Endothelial cell of umbilical vein (primary cell): ENCODE measurements at regions not wholly inside any gene's neighbourhood (a gene's known extent, or its start where the extent isn't known, plus 50 kb on each side); places are given as distances from the start of the nearest gene placed in this dataset.

Experiments
- BruUV-seq: library from RNA; stranded (reverse); fragments of 400-500 nt; replicated peaks from 2 replicates; lab custom pipeline; 2021; lab: Mats Ljungman, UMichigan
- CTCF ChIA-PET: fragments of 300-600, 350-600 bp; sonication (Branson Sonifier 250); formaldehyde crosslinking; loops from one replicate; lab custom pipeline; 2021; ENCODE audit warnings: antibody characterized with exemption, inconsistent platforms; lab: Charles Lee
- POLR2A ChIA-PET: fragments of 300-600, 350-600 bp; sonication (Branson Sonifier 250); formaldehyde crosslinking; loops from one replicate; lab custom pipeline; 2021; ENCODE audit warnings: antibody characterized with exemption, inconsistent platforms; lab: Charles Lee
- DNase-seq: peaks from one replicate; pipeline ENCODE4 v3.0.0-alpha.2; 2011; ENCODE audit warnings: low read depth, low spot score
- FAIRE-seq: peaks from 2 replicates; lab custom pipeline; 2011; peaks lifted over from hg19 to GRCh38; lab: Jason Lieb, UNC
- H2AFZ ChIP-seq: 2 replicates; pipeline ENCODE4 v1.6.0; 2012; ENCODE audit warnings: low read depth, low read length, control low read depth, inconsistent platforms
- H3K27ac ChIP-seq: 2 replicates; pipeline ENCODE4 v1.5.1; 2011; ENCODE audit warnings: low read depth, mild to moderate bottlenecking, control low read depth, low read length, moderate library complexity; ENCODE audit not compliant: insufficient read depth
- H3K27me3 ChIP-seq, 2 experiments: 2 replicates each; pipeline versions ENCODE4 v1.6.0 to v1.6.1; 2011; ENCODE audit warnings: low read length in 2 of 2, mixed read lengths in 1 of 2; ENCODE audit not compliant: control insufficient read depth in 2 of 2, insufficient read depth in 2 of 2
- H3K36me3 ChIP-seq, 2 experiments: 2 replicates in 1 of 2; 3 replicates in 1 of 2; pipeline ENCODE4 v1.5.1; 2011; ENCODE audit warnings: low read length in 2 of 2, mild to moderate bottlenecking in 1 of 2, moderate library complexity in 1 of 2; ENCODE audit not compliant: control insufficient read depth in 2 of 2, insufficient read depth in 2 of 2; ENCODE audit errors: extremely low read depth in 1 of 2
- H3K4me1 ChIP-seq: 3 replicates; pipeline ENCODE4 v1.5.1; 2011; ENCODE audit warnings: mild to moderate bottlenecking, low read length; ENCODE audit not compliant: control insufficient read depth, insufficient read depth; ENCODE audit errors: extremely low read depth
- H3K4me2 ChIP-seq: 2 replicates; pipeline ENCODE4 v1.6.1; 2011; ENCODE audit warnings: low read length, control low read depth, mixed read lengths; ENCODE audit not compliant: insufficient read depth
- H3K4me3 ChIP-seq, 3 experiments: fragments of 200-600 bp in 1 of 3; sonication (generic), shearing (Covaris generic) in 1 of 3; replicated peaks in 1 of 3; 2 replicates each; pipeline ENCODE4 v1.5.1; 2011 to 2016; ENCODE audit warnings: control low read depth in 3 of 3, low read length in 3 of 3, mild to moderate bottlenecking in 2 of 3, inconsistent platforms in 1 of 3, low read depth in 1 of 3, moderate library complexity in 1 of 3; ENCODE audit not compliant: insufficient read depth in 1 of 3
- H3K79me2 ChIP-seq: 2 replicates; pipeline ENCODE4 v1.6.0; 2012; ENCODE audit warnings: low read length, inconsistent platforms; ENCODE audit not compliant: control insufficient read depth, insufficient read depth
- H3K9ac ChIP-seq: replicated peaks from 2 replicates; pipeline ENCODE3; 2011; ENCODE audit warnings: low read length, control low read depth; ENCODE audit not compliant: insufficient read depth; ENCODE audit errors: extremely low read depth
- H3K9me1 ChIP-seq: replicated peaks from 3 replicates; pipeline ENCODE4 v1.6.0; 2011; ENCODE audit warnings: mild to moderate bottlenecking, low read length; ENCODE audit not compliant: control insufficient read depth, insufficient read depth; ENCODE audit errors: extremely low read depth
- H3K9me3 ChIP-seq: replicated peaks from 2 replicates; pipeline ENCODE4 v1.5.1; 2012; ENCODE audit warnings: low read length, inconsistent platforms; ENCODE audit not compliant: control insufficient read depth, insufficient read depth
- H4K20me1 ChIP-seq: replicated peaks from 2 replicates; pipeline ENCODE3; 2011; ENCODE audit warnings: mild to moderate bottlenecking, low read length; ENCODE audit not compliant: control insufficient read depth, insufficient read depth; ENCODE audit errors: extremely low read depth
- EZH2 ChIP-seq: IDR thresholded peaks from 2 replicates; pipeline ENCODE4 v1.6.1; 2012; ENCODE audit warnings: borderline replicate concordance, low read depth, mild to moderate bottlenecking, moderate library complexity, low read length, inconsistent platforms; ENCODE audit not compliant: severe bottlenecking
- FOS ChIP-seq: IDR thresholded peaks from 2 replicates; pipeline ENCODE4 v1.6.1; 2011; ENCODE audit warnings: mild to moderate bottlenecking, low read length, moderate library complexity, borderline replicate concordance; ENCODE audit not compliant: insufficient read depth
- GATA2 ChIP-seq: IDR thresholded peaks from 2 replicates; pipeline ENCODE4 v1.7.0; 2011; ENCODE audit warnings: low read depth, mild to moderate bottlenecking, moderate library complexity, mixed read lengths, low read length; ENCODE audit not compliant: insufficient read length, insufficient read depth
- JUN ChIP-seq: IDR thresholded peaks from 2 replicates; pipeline ENCODE4 v1.6.1; 2011; ENCODE audit warnings: borderline replicate concordance, low read depth; ENCODE audit not compliant: insufficient read length, insufficient read depth
- MYC ChIP-seq: IDR thresholded peaks from one replicate; pipeline ENCODE4 v1.6.1; 2011; ENCODE audit warnings: mild to moderate bottlenecking, low read depth, low read length
- POLR2A ChIP-seq: IDR thresholded peaks from 2 replicates; pipeline ENCODE4 v1.6.1; 2012; ENCODE audit warnings: low read depth, mild to moderate bottlenecking, control low read depth, low read length
- POLR2AphosphoS5 ChIP-seq: IDR thresholded peaks from 2 replicates; pipeline ENCODE4 v1.6.1; 2012; ENCODE audit warnings: low read depth, mild to moderate bottlenecking, control low read depth, low read length, moderate library complexity; ENCODE audit not compliant: insufficient read depth
- dilution Hi-C: fragments of 300-500 bp; cut with MboI; formaldehyde crosslinking; loops from one replicate; pipeline ENCODE4 v1.15.0; 2019; ENCODE audit warnings: low sequenced_read_pairs; ENCODE audit not compliant: extremely low pct_ligation_motif_present
- intact Hi-C: fragments of 100-400 bp; cut with micrococcal nuclease; formaldehyde crosslinking; loops from one replicate; pipeline ENCODE4 v1.10.0; 2022
- TF ChIP-seq, protein P1 (sequence below), 2 donors: IDR thresholded peaks; 1 replicate in 1 of 2; 2 replicates in 1 of 2; pipeline ENCODE4 v1.5.1; 2011; ENCODE audit warnings: low read length in 2 of 2, mild to moderate bottlenecking in 2 of 2, moderate library complexity in 2 of 2, control low read depth in 1 of 2, inconsistent platforms in 1 of 2, low read depth in 1 of 2; ENCODE audit not compliant: insufficient read depth in 1 of 2; ENCODE audit errors: extremely low read depth in 1 of 2
- TF ChIP-seq, protein P2 (sequence below): IDR thresholded peaks from 2 replicates; pipeline ENCODE4 v1.6.1; 2011; ENCODE audit not compliant: insufficient read depth, insufficient read length

DNA sequence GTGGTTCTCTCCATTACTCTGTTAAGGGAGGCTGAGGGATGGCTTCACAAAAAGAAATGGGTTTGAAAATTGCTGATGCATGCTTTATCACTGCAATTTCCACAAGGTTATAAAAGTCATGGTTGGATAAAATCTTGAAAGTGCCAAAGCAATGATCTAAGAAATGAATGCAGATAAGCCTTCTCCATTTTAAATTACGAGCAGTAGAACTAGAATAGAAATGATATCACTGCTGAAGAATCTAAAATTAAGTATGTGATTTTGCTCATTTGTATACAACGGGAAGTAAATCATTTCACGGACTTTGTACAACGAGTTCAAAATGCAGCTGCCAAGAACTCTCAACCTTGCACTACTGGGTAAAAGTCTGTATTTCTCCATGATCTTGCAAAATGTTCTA, 299.0 kb downstream of the PRELID2 start:
- no peaks in the 10 kb centered on the region for H3K79me2 ChIP-seq
- no peaks in the 10 kb centered on the region for H3K9me1 ChIP-seq
- no peak overlapping the region for H2AFZ ChIP-seq
- intact Hi-C loops, result no loop called here
- CTCF ChIA-PET, result interaction anchor here (1.4 kb wide), 1 partner anchor 26 kb away, joined by 3 read pairs; no protein-coding TSS in a partner anchor
- no peak overlapping the region for H3K27ac ChIP-seq
- no peaks in the 10 kb centered on the region for H3K36me3 ChIP-seq
- DNase-seq (no peak), FAIRE-seq (no peak)
- no peak overlapping the region for H3K9ac ChIP-seq
- TF ChIP-seq JUN (no peak), POLR2AphosphoS5 (no peak), FOS (no peak), GATA2 (no peak), MYC (no peak), EZH2 (no peak), POLR2A (no peak)
- TF ChIP-seq, protein P1, sequence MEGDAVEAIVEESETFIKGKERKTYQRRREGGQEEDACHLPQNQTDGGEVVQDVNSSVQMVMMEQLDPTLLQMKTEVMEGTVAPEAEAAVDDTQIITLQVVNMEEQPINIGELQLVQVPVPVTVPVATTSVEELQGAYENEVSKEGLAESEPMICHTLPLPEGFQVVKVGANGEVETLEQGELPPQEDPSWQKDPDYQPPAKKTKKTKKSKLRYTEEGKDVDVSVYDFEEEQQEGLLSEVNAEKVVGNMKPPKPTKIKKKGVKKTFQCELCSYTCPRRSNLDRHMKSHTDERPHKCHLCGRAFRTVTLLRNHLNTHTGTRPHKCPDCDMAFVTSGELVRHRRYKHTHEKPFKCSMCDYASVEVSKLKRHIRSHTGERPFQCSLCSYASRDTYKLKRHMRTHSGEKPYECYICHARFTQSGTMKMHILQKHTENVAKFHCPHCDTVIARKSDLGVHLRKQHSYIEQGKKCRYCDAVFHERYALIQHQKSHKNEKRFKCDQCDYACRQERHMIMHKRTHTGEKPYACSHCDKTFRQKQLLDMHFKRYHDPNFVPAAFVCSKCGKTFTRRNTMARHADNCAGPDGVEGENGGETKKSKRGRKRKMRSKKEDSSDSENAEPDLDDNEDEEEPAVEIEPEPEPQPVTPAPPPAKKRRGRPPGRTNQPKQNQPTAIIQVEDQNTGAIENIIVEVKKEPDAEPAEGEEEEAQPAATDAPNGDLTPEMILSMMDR (IDR thresholded peaks at IDR 0.05; ENCODE audit: extremely low read depth in 1 of 2, insufficient read depth in 1 of 2, low read depth in 1 of 2, low read length in 2 of 2), result no peak
- TF ChIP-seq, protein P2, sequence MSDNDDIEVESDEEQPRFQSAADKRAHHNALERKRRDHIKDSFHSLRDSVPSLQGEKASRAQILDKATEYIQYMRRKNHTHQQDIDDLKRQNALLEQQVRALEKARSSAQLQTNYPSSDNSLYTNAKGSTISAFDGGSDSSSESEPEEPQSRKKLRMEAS, result no peak
- H3K4me1 ChIP-seq, result peaks cover 15% of the 10 kb centered on the region
- no peak overlapping the region for H3K4me2 ChIP-seq
- no TSS peak for BruUV-seq
- no peaks in the 10 kb centered on the region for H3K9me3 ChIP-seq
- no peaks in the 10 kb centered on the region for H3K27me3 ChIP-seq
- dilution Hi-C loops, result no loop called here
- H4K20me1 ChIP-seq, result no peaks in the 10 kb centered on the region
- POLR2A ChIA-PET, result no interaction called here
- no peak overlapping the region for H3K4me3 ChIP-seq
